Panc1 (cell line): ENCODE measurements at regions not wholly inside any gene's neighbourhood (a gene's known extent, or its start where the extent isn't known, plus 50 kb on each side); places are given as distances from the start of the nearest gene placed in this dataset.

ENCODE experiments used
- ATAC-seq: fragments of 200-7000 bp; cut with Tn5 transposase; 2 replicates; pipeline ENCODE4 v1.9.1; 2020; ENCODE audit warnings: mild to moderate bottlenecking, moderate library complexity
- BruUV-seq: library from RNA; stranded (reverse); fragments of 400-500 nt; replicated peaks from 2 replicates; lab custom pipeline; 2021; lab: Mats Ljungman, UMichigan
- CTCF ChIA-PET: fragments of 300-600 bp; sonication (Branson Sonifier 250); formaldehyde crosslinking; loops from one replicate; lab custom pipeline; 2022; ENCODE audit warnings: antibody characterized with exemption; lab: Charles Lee
- POLR2A ChIA-PET: fragments of 300-600 bp; sonication (Branson Sonifier 250); formaldehyde crosslinking; loops from one replicate; lab custom pipeline; 2022; ENCODE audit warnings: antibody characterized with exemption; lab: Charles Lee
- DNase-seq: peaks from one replicate; pipeline ENCODE4 v3.0.0-alpha.2; 2010; ENCODE audit warnings: low read depth, low spot score
- H3K27ac ChIP-seq: 2 replicates; pipeline ENCODE4 v1.5.1; 2011; ENCODE audit warnings: mild to moderate bottlenecking, low read length, inconsistent platforms
- H3K27me3 ChIP-seq: fragments of 200-500 bp; sonication (Bioruptor generic); 2 replicates; pipeline ENCODE4 v1.6.0; 2014; ENCODE audit warnings: low read length, inconsistent platforms; ENCODE audit not compliant: control insufficient read depth, insufficient read depth
- H3K36me3 ChIP-seq: fragments of 200-500 bp; sonication (Bioruptor generic); 2 replicates; pipeline ENCODE4 v1.5.1; 2014; ENCODE audit warnings: inconsistent platforms, mild to moderate bottlenecking, low read length, moderate library complexity; ENCODE audit not compliant: control insufficient read depth, insufficient read depth
- H3K4me1 ChIP-seq: 2 replicates; pipeline ENCODE4 v1.5.1; 2011; ENCODE audit warnings: inconsistent platforms, mild to moderate bottlenecking, low read length, moderate library complexity; ENCODE audit not compliant: control insufficient read depth, insufficient read depth
- H3K4me3 ChIP-seq, 2 experiments: 2 replicates each; pipeline ENCODE4 v1.5.1; 2011 to 2012; ENCODE audit warnings: low read depth in 2 of 2, low read length in 2 of 2, mild to moderate bottlenecking in 2 of 2, inconsistent platforms in 1 of 2, moderate library complexity in 1 of 2
- H3K9me3 ChIP-seq: fragments of 200-500 bp; sonication (Bioruptor generic); 2 replicates; pipeline ENCODE4 v1.5.1; 2014; ENCODE audit warnings: low read depth, mild to moderate bottlenecking, inconsistent platforms, low read length, moderate library complexity; ENCODE audit not compliant: control insufficient read depth, insufficient read depth
- CTCF ChIP-seq: fragments of 450-650 bp; IDR thresholded peaks from 2 replicates; pipeline ENCODE4 v1.5.1; 2017; ENCODE audit warnings: mild to moderate bottlenecking
- POLR2AphosphoS5 ChIP-seq: IDR thresholded peaks from 2 replicates; pipeline ENCODE4 v1.6.1; 2012; ENCODE audit warnings: mild to moderate bottlenecking, low read depth, low read length, moderate library complexity
- REST ChIP-seq, 2 experiments: IDR thresholded peaks; 2 replicates each; pipeline ENCODE4 v1.6.1; 2011 to 2012; ENCODE audit warnings: low read depth in 2 of 2, control low read depth in 1 of 2, low read length in 1 of 2, mild to moderate bottlenecking in 1 of 2, moderate library complexity in 1 of 2; ENCODE audit not compliant: insufficient read depth in 1 of 2
- SIN3A ChIP-seq: IDR thresholded peaks from 2 replicates; pipeline ENCODE4 v1.6.1; 2012; ENCODE audit warnings: low read depth, mild to moderate bottlenecking, low read length, moderate library complexity, borderline replicate concordance; ENCODE audit not compliant: insufficient read depth
- TCF7L2 ChIP-seq: IDR thresholded peaks from 2 replicates; pipeline ENCODE4 v1.6.1; 2011; ENCODE audit warnings: mild to moderate bottlenecking, low read depth, low read length, inconsistent platforms
- in situ Hi-C: cut with HindIII; loops from 2 replicates; pipeline ENCODE4 v1.10.0; 2016; ENCODE audit warnings: low sequenced_read_pairs, low pct_unique_long_range_greater_than_20kb
- intact Hi-C: fragments of 100-400 bp; cut with micrococcal nuclease; formaldehyde crosslinking; loops from one replicate; pipeline ENCODE4 v1.10.0; 2022; ENCODE audit not compliant: unreplicated experiment

GRCh38 chr18:37953876-37954275, 388.3 kb upstream of the CELF4 start:
- DNase-seq = no peak
- ChIA-PET POLR2A (no interaction called here), CTCF (no interaction called here)
- intact Hi-C loops (no loop called here), in situ Hi-C loops (no loop called here)
- no peaks in the 10 kb centered on the region for H3K9me3 ChIP-seq
- TF ChIP-seq POLR2AphosphoS5 (no peak), SIN3A (no peak), CTCF (no peak), TCF7L2 (no peak), REST (IDR thresholded peaks at IDR 0.05; ENCODE audit: insufficient read depth in 1 of 2, low read depth in 2 of 2, low read length in 1 of 2) (no peak)
- H3K36me3 ChIP-seq = no peaks in the 10 kb centered on the region
- no peaks in the 10 kb centered on the region for H3K4me1 ChIP-seq
- no peaks in the 10 kb centered on the region for H3K27me3 ChIP-seq
- no peak overlapping the region for H3K4me3 ChIP-seq
- H3K27ac ChIP-seq = no peak overlapping the region
- no peak for ATAC-seq
- no TSS peak for BruUV-seq

- ChIA-PET POLR2A (no interaction called here), CTCF (no interaction called here)
- in situ Hi-C loops (no loop called here), intact Hi-C loops (no loop called here)
- H3K36me3 ChIP-seq = no peaks in the 10 kb centered on the region
- H3K27me3 ChIP-seq = no peaks in the 10 kb centered on the region
- DNase-seq (no peak), ATAC-seq (no peak)
- no peaks in the 10 kb centered on the region for H3K9me3 ChIP-seq
- TF ChIP-seq REST (IDR thresholded peaks at IDR 0.05; ENCODE audit: insufficient read depth in 1 of 2, low read depth in 2 of 2, low read length in 1 of 2) = no peak
- no peak for TF ChIP-seq POLR2AphosphoS5
- no peak for TF ChIP-seq SIN3A
- no peak for TF ChIP-seq CTCF
- TF ChIP-seq TCF7L2 = no peak
- no peaks in the 10 kb centered on the region for H3K4me1 ChIP-seq
- H3K27ac ChIP-seq = no peak overlapping the region
- BruUV-seq = no TSS peak
- no peak overlapping the region for H3K4me3 ChIP-seq
Measured at GRCh38 chr18:37948471-37948870, 382.9 kb upstream of the CELF4 start.
